OCI-LY1 (cell line): ENCODE measurements at regions not wholly inside any gene's neighbourhood (a gene's known extent, or its start where the extent isn't known, plus 50 kb on each side); places are given as distances from the start of the nearest gene placed in this dataset.

Experiments
- H2AFZ ChIP-seq: fragments of 200-600 bp; sonication (generic), shearing (Covaris generic); 2 replicates; pipeline ENCODE4 v1.6.0; 2014; ENCODE audit warnings: antibody characterized with exemption, mild to moderate bottlenecking, low read length
- H3F3A ChIP-seq: fragments of 200-600 bp; sonication (generic), shearing (Covaris generic); 2 replicates; pipeline ENCODE4 v1.6.0; 2014; ENCODE audit warnings: mild to moderate bottlenecking, antibody characterized with exemption, low read length, moderate library complexity; ENCODE audit not compliant: insufficient read depth
- H3K27ac ChIP-seq: fragments of 200-600 bp; sonication (generic); 2 replicates; pipeline ENCODE4 v1.5.1; 2014; ENCODE audit warnings: low read length, mixed run types, mild to moderate bottlenecking, low read depth; ENCODE audit not compliant: poor library complexity, severe bottlenecking
- H3K27me3 ChIP-seq: fragments of 200-600 bp; sonication (generic); 2 replicates; pipeline ENCODE4 v1.6.0; 2014; ENCODE audit warnings: antibody characterized with exemption, mild to moderate bottlenecking, low read length, moderate library complexity; ENCODE audit not compliant: insufficient read depth
- H3K36me3 ChIP-seq: fragments of 200-600 bp; sonication (generic); 2 replicates; pipeline ENCODE4 v1.6.1; 2014; ENCODE audit warnings: mild to moderate bottlenecking, antibody characterized with exemption, low read length, moderate library complexity, mixed read lengths; ENCODE audit not compliant: insufficient read depth
- H3K4me1 ChIP-seq: fragments of 200-600 bp; sonication (generic); 2 replicates; pipeline ENCODE4 v1.5.1; 2014; ENCODE audit warnings: mild to moderate bottlenecking, low read length, moderate library complexity; ENCODE audit not compliant: insufficient read depth, severe bottlenecking
- H3K4me2 ChIP-seq: fragments of 200-600 bp; sonication (generic), shearing (Covaris generic); 2 replicates; pipeline ENCODE4 v1.6.1; 2014; ENCODE audit warnings: low read length
- H3K4me3 ChIP-seq: fragments of 200-600 bp; sonication (generic); 2 replicates; pipeline ENCODE4 v1.5.1; 2014; ENCODE audit warnings: low read length, low read depth, mild to moderate bottlenecking, mixed read lengths; ENCODE audit not compliant: poor library complexity, severe bottlenecking
- H3K79me2 ChIP-seq: fragments of 200-600 bp; shearing (Covaris generic); 2 replicates; pipeline ENCODE4 v1.6.1; 2016; ENCODE audit warnings: mixed run types, low read length, mixed read lengths; ENCODE audit not compliant: insufficient read depth
- H3K9ac ChIP-seq: fragments of 200-600 bp; sonication (generic), shearing (Covaris generic); 2 replicates; pipeline ENCODE4 v1.6.1; 2014; ENCODE audit warnings: mild to moderate bottlenecking, low read length, mixed read lengths
- H3K9me2 ChIP-seq: fragments of 200-600 bp; sonication (generic), shearing (Covaris generic); 2 replicates; pipeline ENCODE4 v1.6.1; 2014; ENCODE audit warnings: low read depth, mild to moderate bottlenecking, low read length, mixed read lengths
- H3K9me3 ChIP-seq: fragments of 200-600 bp; shearing (Covaris generic); 2 replicates; pipeline ENCODE4 v1.6.1; 2014; ENCODE audit warnings: low read length, mixed read lengths
- H4K20me1 ChIP-seq: fragments of 200-600 bp; sonication (generic), shearing (Covaris generic); 2 replicates; pipeline ENCODE4 v1.6.0; 2016; ENCODE audit warnings: mild to moderate bottlenecking, low read length; ENCODE audit not compliant: insufficient read depth
- CTCF ChIP-seq: fragments of 200-600 bp; sonication (generic), shearing (Covaris generic); IDR thresholded peaks from 2 replicates; pipeline ENCODE4 v1.5.1; 2017; ENCODE audit warnings: mild to moderate bottlenecking, antibody characterized with exemption, low read length, moderate library complexity, mixed read lengths
- EZH2 ChIP-seq: fragments of 200-600 bp; sonication (generic), shearing (Covaris generic); IDR thresholded peaks from 2 replicates; pipeline ENCODE4 v1.8.0; 2017; ENCODE audit warnings: borderline replicate concordance, mixed run types, mild to moderate bottlenecking, antibody characterized with exemption, low read length, moderate library complexity, mixed read lengths

- Histone ChIP-seq H3K4me2 (no peak overlapping the region), H3K79me2 (no peaks in the 10 kb centered on the region)
- no peak for TF ChIP-seq CTCF
- no peak for TF ChIP-seq EZH2
Observed at GRCh38 chr6:9195322-9195721, 760.0 kb upstream of the SLC35B3 start.

GRCh38 chr6:9192405-9192909, 757.1 kb upstream of the SLC35B3 start:
- Histone ChIP-seq H4K20me1 (no peaks in the 10 kb centered on the region), H3K4me1 (no peaks in the 10 kb centered on the region), H3K4me2 (no peak overlapping the region), H3K9ac (no peak overlapping the region), H3F3A (no peaks in the 10 kb centered on the region), H3K36me3 (no peaks in the 10 kb centered on the region), H3K79me2 (no peaks in the 10 kb centered on the region), H3K9me3 (no peaks in the 10 kb centered on the region), H3K27ac (no peak overlapping the region), H3K9me2 (no peaks in the 10 kb centered on the region), H2AFZ (no peak overlapping the region), H3K4me3 (no peak overlapping the region), H3K27me3 (no peaks in the 10 kb centered on the region)
- TF ChIP-seq EZH2 = no peak

More at GRCh38 chr6:9195322-9195721, 760.0 kb upstream of the SLC35B3 start:
- Histone ChIP-seq H4K20me1 (no peaks in the 10 kb centered on the region), H3F3A (no peaks in the 10 kb centered on the region), H3K27me3 (no peaks in the 10 kb centered on the region), H3K9me3 (no peaks in the 10 kb centered on the region), H3K36me3 (no peaks in the 10 kb centered on the region), H2AFZ (no peak overlapping the region), H3K9me2 (no peaks in the 10 kb centered on the region), H3K4me3 (no peak overlapping the region), H3K4me1 (no peaks in the 10 kb centered on the region), H3K9ac (no peak overlapping the region), H3K27ac (no peak overlapping the region)

GRCh38 chr6:9186148-9186547, 750.8 kb upstream of the SLC35B3 start:
- Histone ChIP-seq H3K4me1 (no peaks in the 10 kb centered on the region), H4K20me1 (no peaks in the 10 kb centered on the region), H3K9me2 (no peaks in the 10 kb centered on the region), H3K79me2 (no peaks in the 10 kb centered on the region), H3K27ac (no peak overlapping the region), H3K36me3 (no peaks in the 10 kb centered on the region), H2AFZ (no peak overlapping the region), H3K9me3 (no peaks in the 10 kb centered on the region), H3K9ac (no peak overlapping the region), H3F3A (no peaks in the 10 kb centered on the region), H3K4me3 (no peak overlapping the region), H3K4me2 (no peak overlapping the region), H3K27me3 (no peaks in the 10 kb centered on the region)
- TF ChIP-seq EZH2 = no peak
- TF ChIP-seq CTCF = no peak

- no peaks in the 10 kb centered on the region for H3K4me1 ChIP-seq
- H3K4me2 ChIP-seq = no peak overlapping the region
- no peak overlapping the region for H2AFZ ChIP-seq
- no peaks in the 10 kb centered on the region for H3K9me2 ChIP-seq
- H3K4me3 ChIP-seq = no peak overlapping the region
- H3K9ac ChIP-seq = no peak overlapping the region
- H3F3A ChIP-seq = no peaks in the 10 kb centered on the region
- no peaks in the 10 kb centered on the region for H3K9me3 ChIP-seq
- no peaks in the 10 kb centered on the region for H4K20me1 ChIP-seq
- H3K36me3 ChIP-seq = no peaks in the 10 kb centered on the region
- TF ChIP-seq EZH2 (no peak), CTCF (no peak)
- H3K27me3 ChIP-seq = no peaks in the 10 kb centered on the region
- H3K79me2 ChIP-seq = no peaks in the 10 kb centered on the region
- no peak overlapping the region for H3K27ac ChIP-seq
Observed at GRCh38 chr6:9178071-9178470, 742.7 kb upstream of the SLC35B3 start.
